IPS DF 6.9 (cell line): ENCODE measurements at regions not wholly inside any gene's neighbourhood (a gene's known extent, or its start where the extent isn't known, plus 50 kb on each side); places are given as distances from the start of the nearest gene placed in this dataset.
A peak's percentile ranks its signal among the peaks of the same experiment; 100 is the strongest.
"Not testable (repeated sequence)": the region's sequence is repeated elsewhere in the genome, so short reads cannot be mapped to it uniquely, and the experiment has no call there.

Experiments used
- DNase-seq: peaks from one replicate; pipeline ENCODE4 v3.0.0-alpha.2; 2013; ENCODE audit warnings: low read depth, low spot score
- H3K27ac ChIP-seq: one replicate; pipeline ENCODE4 v1.5.1; 2013; ENCODE audit warnings: low read length, control low read depth
- H3K27me3 ChIP-seq: 2 replicates; pipeline ENCODE4 v1.6.1; 2013; ENCODE audit warnings: mild to moderate bottlenecking, low read length; ENCODE audit not compliant: control insufficient read depth, insufficient read depth
- H3K36me3 ChIP-seq: 2 replicates; pipeline ENCODE4 v1.6.1; 2013; ENCODE audit warnings: low read length; ENCODE audit not compliant: control insufficient read depth, insufficient read depth
- H3K4me1 ChIP-seq: 2 replicates; pipeline ENCODE4 v1.6.1; 2013; ENCODE audit warnings: low read length; ENCODE audit not compliant: control insufficient read depth, insufficient read depth
- H3K4me3 ChIP-seq: 2 replicates; pipeline ENCODE4 v1.5.1; 2013; ENCODE audit warnings: mild to moderate bottlenecking, low read length
- H3K9me3 ChIP-seq: 2 replicates; pipeline ENCODE4 v1.6.1; 2013; ENCODE audit warnings: low read length, inconsistent platforms; ENCODE audit not compliant: control insufficient read depth, insufficient read depth
- WGBS: extraction: QIAGEN DNeasy Blood & Tissue Kit; methylation state at CpG from one replicate; pipeline ENCODE4 v1.1.7; 2013; ENCODE audit warnings: mixed read lengths, missing lambda C conversion rate; ENCODE audit not compliant: insufficient read length, insufficient coverage; 5-methylcytosine and 5-hydroxymethylcytosine counted together

- Histone ChIP-seq H3K27ac (no peak overlapping the region), H3K36me3 (no peaks in the 10 kb centered on the region), H3K4me3 (no peak overlapping the region), H3K27me3 (no peaks in the 10 kb centered on the region), H3K4me1 (no peaks in the 10 kb centered on the region), H3K9me3 (no peaks in the 10 kb centered on the region)
- peak; percentile 11 for DNase-seq
- no CpG with 5 or more reads among the region's 3 CpGs for WGBS
Measured at GRCh38 chr4:117700111-117700892, 334.0 kb upstream of the NDST3 start.

GRCh38 chr4:117702353-117702752 is 331.9 kb upstream of the NDST3 start:
- no peak for DNase-seq
- no peaks in the 10 kb centered on the region for H3K9me3 ChIP-seq
- WGBS, result 100% methylated on average over 2 of the region's 3 CpGs
- no peaks in the 10 kb centered on the region for H3K36me3 ChIP-seq
- H3K4me3 ChIP-seq, result no peak overlapping the region
- no peaks in the 10 kb centered on the region for H3K27me3 ChIP-seq
- H3K27ac ChIP-seq, result no peak overlapping the region
- no peaks in the 10 kb centered on the region for H3K4me1 ChIP-seq

GRCh38 chr4:117704721-117705120 is 329.6 kb upstream of the NDST3 start:
- Histone ChIP-seq H3K27me3 (no peaks in the 10 kb centered on the region), H3K4me1 (no peaks in the 10 kb centered on the region), H3K36me3 (no peaks in the 10 kb centered on the region), H3K9me3 (no peaks in the 10 kb centered on the region), H3K27ac (no peak overlapping the region), H3K4me3 (no peak overlapping the region)
- no CpG with 5 or more reads among the region's 2 CpGs for WGBS
- DNase-seq, result no peak

- no CpG with 5 or more reads among the region's 1 CpG for WGBS
- no peaks in the 10 kb centered on the region for H3K9me3 ChIP-seq
- H3K27me3 ChIP-seq, result no peaks in the 10 kb centered on the region
- H3K4me3 ChIP-seq, result no peak overlapping the region
- H3K27ac ChIP-seq, result no peak overlapping the region
- no peak for DNase-seq
- no peaks in the 10 kb centered on the region for H3K4me1 ChIP-seq
- H3K36me3 ChIP-seq, result no peaks in the 10 kb centered on the region
Measured at GRCh38 chr4:117740736-117741135, 293.6 kb upstream of the NDST3 start.

GRCh38 chr4:117745379-117745778 is 288.9 kb upstream of the NDST3 start:
- H3K36me3 ChIP-seq, H3K27ac ChIP-seq, H3K4me3 ChIP-seq, H3K27me3 ChIP-seq, H3K9me3 ChIP-seq, DNase-seq, H3K4me1 ChIP-seq: not testable (repeated sequence)
- no CpG with 5 or more reads among the region's 1 CpG for WGBS

GRCh38 chr4:117755438-117755837 is 278.8 kb upstream of the NDST3 start:
- no peaks in the 10 kb centered on the region; the same call in 1 of the 2 replicates for H3K36me3 ChIP-seq
- no CpG with 5 or more reads among the region's 1 CpG for WGBS

GRCh38 chr4:117768610-117769009 is 265.7 kb upstream of the NDST3 start:
- Histone ChIP-seq H3K9me3 (no peaks in the 10 kb centered on the region), H3K4me3 (no peak overlapping the region), H3K27me3 (no peaks in the 10 kb centered on the region), H3K36me3 (no peaks in the 10 kb centered on the region), H3K27ac (no peak overlapping the region), H3K4me1 (0 out of 2 replicates have a peak, but pooled peaks cover 1% of the 10 kb centered on the region)
- no peak for DNase-seq
- WGBS, result no CpG with 5 or more reads among the region's 3 CpGs

More at GRCh38 chr4:117755438-117755837, 278.8 kb upstream of the NDST3 start:
- Histone ChIP-seq H3K4me1 (no peaks in the 10 kb centered on the region), H3K4me3 (no peak overlapping the region), H3K27me3 (no peaks in the 10 kb centered on the region), H3K9me3 (no peaks in the 10 kb centered on the region), H3K27ac (no peak overlapping the region)
- DNase-seq, result no peak

- Histone ChIP-seq H3K27ac (no peak overlapping the region), H3K9me3 (no peaks in the 10 kb centered on the region), H3K27me3 (no peaks in the 10 kb centered on the region), H3K4me1 (0 out of 2 replicates have a peak, but pooled peaks cover 1% of the 10 kb centered on the region), H3K36me3 (no peaks in the 10 kb centered on the region), H3K4me3 (no peak overlapping the region)
- WGBS, result no CpG with 5 or more reads among the region's 3 CpGs
- DNase-seq, result no peak
Measured at GRCh38 chr4:117770269-117771102, 263.8 kb upstream of the NDST3 start.

- no peak overlapping the region for H3K27ac ChIP-seq
- peak; percentile 35 for DNase-seq
- no CpG with 5 or more reads among the region's 6 CpGs for WGBS
Measured at GRCh38 chr4:117771647-117772337, 262.5 kb upstream of the NDST3 start.

More at GRCh38 chr4:117771647-117772337, 262.5 kb upstream of the NDST3 start:
- no peak overlapping the region for H3K4me3 ChIP-seq
- no peaks in the 10 kb centered on the region for H3K27me3 ChIP-seq
- H3K4me1 ChIP-seq, result 0 out of 2 replicates have a peak, but pooled peaks cover 1% of the 10 kb centered on the region
- no peaks in the 10 kb centered on the region for H3K9me3 ChIP-seq
- no peaks in the 10 kb centered on the region for H3K36me3 ChIP-seq
